Suprapubic skin (tissue), 4 donors: ENCODE measurements at regions not wholly inside any gene's neighbourhood (a gene's known extent, or its start where the extent isn't known, plus 50 kb on each side); places are given as distances from the start of the nearest gene placed in this dataset.

Source experiments
- DNase-seq, 2 donors: peaks; one replicate each; pipeline ENCODE4 v3.0.0-alpha.2; 2019; ENCODE audit warnings: low spot score in 2 of 2
- H3K27ac ChIP-seq: fragments of 200-600 bp; sonication (generic); one replicate; pipeline ENCODE4 v1.5.1; 2019
- H3K27me3 ChIP-seq: fragments of 200-600 bp; sonication (generic); one replicate; pipeline ENCODE4 v1.5.1; 2019
- H3K36me3 ChIP-seq: fragments of 200-600 bp; sonication (generic); one replicate; pipeline ENCODE4 v1.5.1; 2019
- H3K4me1 ChIP-seq: fragments of 200-600 bp; sonication (generic); one replicate; pipeline ENCODE4 v1.5.1; 2019
- H3K4me3 ChIP-seq: fragments of 200-600 bp; sonication (generic); one replicate; pipeline ENCODE4 v1.5.1; 2019; ENCODE audit warnings: mild to moderate bottlenecking
- H3K9me3 ChIP-seq: fragments of 200-600 bp; sonication (generic); one replicate; pipeline ENCODE4 v1.5.1; 2019
- EP300 ChIP-seq: sonication (generic); formaldehyde crosslinking; IDR thresholded peaks from one replicate; pipeline ENCODE4 v1.6.1; 2017; ENCODE audit warnings: antibody characterized with exemption
- POLR2A ChIP-seq, 2 donors: fragments of 450-650 bp; IDR thresholded peaks; one replicate each; pipeline ENCODE4 v1.6.1; 2017; ENCODE audit warnings: antibody characterized with exemption in 2 of 2, mild to moderate bottlenecking in 2 of 2, moderate library complexity in 2 of 2
- POLR2AphosphoS5 ChIP-seq, 3 donors: sonication (generic); formaldehyde crosslinking; IDR thresholded peaks; one replicate each; pipeline ENCODE4 v1.6.1; 2017; ENCODE audit warnings: antibody characterized with exemption in 3 of 3
- WGBS: methylation state at CpG from one replicate; pipeline ENCODE4 v1.1.5; 2018; 5-methylcytosine and 5-hydroxymethylcytosine counted together
- TF ChIP-seq, protein P1 (sequence below), 2 donors: fragments of 200-600 bp in 1 of 2; fragments of 450-650 bp in 1 of 2; sonication (generic) in 1 of 2; IDR thresholded peaks; one replicate each; pipeline ENCODE4 v1.5.1; 2016 to 2019; ENCODE audit warnings: antibody characterized with exemption in 2 of 2, mild to moderate bottlenecking in 1 of 2, moderate library complexity in 1 of 2

DNA sequence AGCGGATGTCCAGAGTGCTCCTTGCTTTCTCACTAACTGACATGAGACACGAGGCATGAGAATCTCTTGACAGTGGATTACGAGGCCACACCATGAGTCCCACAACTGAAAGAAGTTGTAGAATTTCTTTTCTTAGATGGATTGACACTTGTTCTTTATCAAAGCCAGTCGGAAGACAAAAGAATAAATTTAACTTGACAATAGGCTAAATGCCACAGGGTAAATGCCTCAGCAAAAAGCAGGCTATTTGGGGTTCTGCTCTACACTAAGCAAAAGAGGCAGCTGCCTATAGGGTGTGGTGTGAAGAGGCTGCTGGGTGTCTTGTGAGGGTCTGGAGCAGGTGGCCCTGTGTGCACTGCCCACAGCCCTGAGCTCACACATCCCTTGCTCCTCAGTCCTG, 135.1 kb upstream of the SEMA6D start:
- no peak for TF ChIP-seq EP300
- TF ChIP-seq POLR2AphosphoS5 (IDR thresholded peaks at IDR 0.05) = no peak
- TF ChIP-seq, protein P1, sequence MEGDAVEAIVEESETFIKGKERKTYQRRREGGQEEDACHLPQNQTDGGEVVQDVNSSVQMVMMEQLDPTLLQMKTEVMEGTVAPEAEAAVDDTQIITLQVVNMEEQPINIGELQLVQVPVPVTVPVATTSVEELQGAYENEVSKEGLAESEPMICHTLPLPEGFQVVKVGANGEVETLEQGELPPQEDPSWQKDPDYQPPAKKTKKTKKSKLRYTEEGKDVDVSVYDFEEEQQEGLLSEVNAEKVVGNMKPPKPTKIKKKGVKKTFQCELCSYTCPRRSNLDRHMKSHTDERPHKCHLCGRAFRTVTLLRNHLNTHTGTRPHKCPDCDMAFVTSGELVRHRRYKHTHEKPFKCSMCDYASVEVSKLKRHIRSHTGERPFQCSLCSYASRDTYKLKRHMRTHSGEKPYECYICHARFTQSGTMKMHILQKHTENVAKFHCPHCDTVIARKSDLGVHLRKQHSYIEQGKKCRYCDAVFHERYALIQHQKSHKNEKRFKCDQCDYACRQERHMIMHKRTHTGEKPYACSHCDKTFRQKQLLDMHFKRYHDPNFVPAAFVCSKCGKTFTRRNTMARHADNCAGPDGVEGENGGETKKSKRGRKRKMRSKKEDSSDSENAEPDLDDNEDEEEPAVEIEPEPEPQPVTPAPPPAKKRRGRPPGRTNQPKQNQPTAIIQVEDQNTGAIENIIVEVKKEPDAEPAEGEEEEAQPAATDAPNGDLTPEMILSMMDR (IDR thresholded peaks at IDR 0.05) = no peak
- no peak for TF ChIP-seq POLR2A (IDR thresholded peaks at IDR 0.05)
- DNase-seq = no peak
- 85% methylated on average over 4 of the region's 4 CpGs for WGBS

DNA sequence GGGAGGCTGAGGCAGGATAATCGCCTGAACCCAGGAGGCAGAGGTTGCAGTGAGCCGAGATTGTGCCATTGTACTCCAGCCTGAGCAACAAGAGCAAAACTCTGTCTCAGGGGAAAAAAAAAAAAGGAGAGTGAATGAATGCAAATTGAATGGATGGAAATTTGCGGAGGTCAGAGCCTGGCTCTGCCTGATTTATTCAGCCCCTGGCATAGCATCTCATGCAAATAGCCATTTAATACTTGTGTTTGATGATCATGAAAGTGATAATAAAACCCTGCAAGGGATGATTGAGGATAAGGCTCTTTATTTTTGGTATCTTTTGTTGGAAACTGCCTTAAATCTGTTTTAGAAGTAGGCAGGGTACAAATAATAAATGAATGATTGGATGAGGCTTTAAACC, 133.0 kb upstream of the SEMA6D start:
- 96% methylated on average over 3 of the region's 3 CpGs for WGBS
- Histone ChIP-seq H3K27me3 (no peaks in the 10 kb centered on the region), H3K4me1 (no peaks in the 10 kb centered on the region), H3K36me3 (no peaks in the 10 kb centered on the region), H3K4me3 (no peak overlapping the region), H3K9me3 (no peaks in the 10 kb centered on the region), H3K27ac (no peak overlapping the region)
- no peak for TF ChIP-seq EP300
- no peak for TF ChIP-seq POLR2AphosphoS5 (IDR thresholded peaks at IDR 0.05)
- TF ChIP-seq, protein P1 (IDR thresholded peaks at IDR 0.05) = no peak
- TF ChIP-seq POLR2A (IDR thresholded peaks at IDR 0.05) = no peak
- no peak for DNase-seq

More for the DNA sequence above, 135.1 kb upstream of the SEMA6D start:
- Histone ChIP-seq H3K36me3 (no peaks in the 10 kb centered on the region), H3K4me3 (no peak overlapping the region), H3K9me3 (no peaks in the 10 kb centered on the region), H3K27me3 (no peaks in the 10 kb centered on the region), H3K27ac (no peak overlapping the region), H3K4me1 (no peaks in the 10 kb centered on the region)

DNA sequence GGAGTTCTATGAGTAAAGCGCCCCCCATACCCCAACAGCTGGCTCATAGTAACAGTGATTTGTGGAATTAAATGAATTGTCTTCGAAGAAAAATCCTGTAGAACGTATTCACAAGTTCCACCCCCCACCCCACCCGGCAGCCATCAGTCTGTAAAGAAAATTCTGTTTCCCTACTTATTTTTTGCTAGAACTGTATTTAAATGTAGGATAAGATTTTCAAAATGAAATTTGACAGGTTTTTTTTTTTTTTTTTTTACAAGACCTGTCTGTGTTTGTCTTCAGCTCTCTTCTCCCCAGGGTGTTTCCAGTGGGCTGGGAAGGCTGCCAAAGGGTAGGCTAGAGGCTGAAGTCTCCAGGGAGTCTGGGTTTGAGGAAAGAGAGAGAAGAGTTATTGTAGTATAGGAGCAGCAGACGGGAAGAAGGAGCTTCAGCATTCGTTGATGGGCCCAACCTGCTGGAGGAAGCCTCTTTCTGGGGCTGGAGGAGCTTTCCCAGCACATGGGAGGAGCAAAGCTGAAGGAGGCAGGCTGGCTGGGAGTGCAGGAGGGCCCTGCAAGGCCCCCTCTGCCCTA, 130.6 kb upstream of the SEMA6D start:
- no peak for TF ChIP-seq POLR2A (IDR thresholded peaks at IDR 0.05)
- TF ChIP-seq, protein P1 (IDR thresholded peaks at IDR 0.05) = no peak
- no peak for TF ChIP-seq EP300
- TF ChIP-seq POLR2AphosphoS5 (IDR thresholded peaks at IDR 0.05) = no peak
- Histone ChIP-seq H3K4me3 (no peak overlapping the region), H3K27ac (no peak overlapping the region), H3K9me3 (no peaks in the 10 kb centered on the region), H3K36me3 (no peaks in the 10 kb centered on the region), H3K4me1 (no peaks in the 10 kb centered on the region), H3K27me3 (no peaks in the 10 kb centered on the region)
- no peak for DNase-seq
- 74% methylated on average over 6 of the region's 6 CpGs for WGBS

DNA sequence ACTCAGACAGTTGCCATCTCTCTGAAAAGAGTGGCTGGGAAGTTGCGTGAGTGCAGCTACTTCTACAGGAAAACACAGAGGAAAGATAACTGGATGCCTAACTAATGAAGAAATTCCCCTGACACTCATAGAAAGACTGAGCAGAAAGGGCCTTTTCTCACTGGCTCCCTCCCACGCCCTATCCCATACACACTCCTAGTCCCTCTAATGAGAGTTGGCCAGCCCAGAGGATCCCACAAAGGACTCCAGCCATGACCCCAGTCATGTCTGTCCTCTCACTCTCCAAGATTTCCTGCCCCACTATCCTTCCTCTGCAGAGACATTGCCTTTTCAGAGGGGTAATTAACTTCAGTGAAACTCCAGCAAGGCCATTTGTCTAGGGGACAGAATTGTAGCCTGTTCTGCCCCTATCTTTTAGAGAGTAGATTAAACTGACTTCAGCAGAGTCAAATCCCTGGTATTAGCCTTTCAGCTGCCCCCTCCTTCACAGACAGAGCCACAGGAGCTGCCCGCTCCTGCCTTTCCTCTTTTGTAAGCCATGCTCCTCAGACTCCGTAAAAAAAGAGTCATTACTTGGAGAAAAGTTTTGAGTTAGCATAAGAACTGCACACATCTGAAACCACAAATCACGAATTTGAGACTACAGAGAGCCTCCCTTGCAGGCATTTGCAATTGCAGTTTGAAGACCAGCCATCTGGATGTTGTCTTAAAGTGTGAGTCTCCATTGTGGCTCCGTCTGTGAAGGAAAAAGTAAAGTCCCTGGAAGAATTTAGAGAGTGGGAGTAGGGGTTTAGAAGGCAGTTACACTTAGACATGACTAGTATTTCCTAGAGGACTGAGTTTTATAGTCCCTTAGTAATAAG, 129.1 kb upstream of the SEMA6D start:
- H3K36me3 ChIP-seq = no peaks in the 10 kb centered on the region
- H3K4me3 ChIP-seq = no peak overlapping the region
- TF ChIP-seq POLR2A (IDR thresholded peaks at IDR 0.05) (no peak), POLR2AphosphoS5 (IDR thresholded peaks at IDR 0.05) (no peak), EP300 (no peak)
- TF ChIP-seq, protein P1 (IDR thresholded peaks at IDR 0.05) = no peak
- 61% methylated on average over 6 of the region's 6 CpGs for WGBS
- no peak for DNase-seq
- no peaks in the 10 kb centered on the region for H3K9me3 ChIP-seq
- H3K27me3 ChIP-seq = no peaks in the 10 kb centered on the region
- no peaks in the 10 kb centered on the region for H3K4me1 ChIP-seq
- no peak overlapping the region for H3K27ac ChIP-seq

DNA sequence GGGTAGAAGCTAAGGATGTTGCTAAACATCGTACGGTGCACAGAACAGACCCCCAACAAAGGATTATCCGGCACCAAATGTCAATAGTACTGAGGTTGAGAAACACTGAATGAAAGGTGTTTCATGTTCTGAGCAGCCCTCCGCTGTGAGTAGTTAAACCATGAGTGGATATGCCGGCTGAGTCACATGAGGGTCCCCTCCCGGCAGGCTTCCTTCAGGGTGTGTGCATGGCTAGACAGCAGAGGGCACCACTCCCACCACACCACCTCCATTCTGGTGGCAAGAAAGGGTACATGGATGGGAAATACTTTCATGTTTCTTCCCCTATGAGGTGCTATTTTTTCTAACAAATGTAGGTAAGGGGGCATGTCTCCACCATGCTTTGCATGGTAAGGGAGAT, 128.3 kb upstream of the SEMA6D start:
- H3K9me3 ChIP-seq = no peaks in the 10 kb centered on the region
- DNase-seq = no peak
- no peak overlapping the region for H3K27ac ChIP-seq
- WGBS = over 99% methylated on average over 6 of the region's 6 CpGs
- no peaks in the 10 kb centered on the region for H3K4me1 ChIP-seq
- no peaks in the 10 kb centered on the region for H3K36me3 ChIP-seq
- TF ChIP-seq EP300 (no peak), POLR2A (IDR thresholded peaks at IDR 0.05) (no peak), POLR2AphosphoS5 (IDR thresholded peaks at IDR 0.05) (no peak)
- TF ChIP-seq, protein P1 (IDR thresholded peaks at IDR 0.05) = no peak
- no peaks in the 10 kb centered on the region for H3K27me3 ChIP-seq
- no peak overlapping the region for H3K4me3 ChIP-seq
